GM23338 (cell line): ENCODE measurements at regions not wholly inside any gene's neighbourhood (a gene's known extent, or its start where the extent isn't known, plus 50 kb on each side); places are given as distances from the start of the nearest gene placed in this dataset.

Experiments used
- ATAC-seq: fragments of 200-7000 bp; cut with Tn5 transposase; 3 replicates; pipeline ENCODE4 v1.9.1; 2020
- DNase-seq: peaks from one replicate; pipeline ENCODE4 v3.0.0-alpha.2; 2015; ENCODE audit warnings: low spot score
- H2AFZ ChIP-seq: fragments of 200-600 bp; sonication (generic); 2 replicates; pipeline ENCODE4 v1.8.0; 2016; ENCODE audit warnings: antibody characterized with exemption, mild to moderate bottlenecking, moderate library complexity
- H3F3A ChIP-seq: fragments of 200-600 bp; sonication (generic); replicated peaks from 2 replicates; pipeline ENCODE4 v1.8.0; 2017; ENCODE audit warnings: antibody characterized with exemption, mixed run types, low read depth
- H3K27ac ChIP-seq: fragments of 200-600 bp; sonication (generic); 2 replicates; pipeline ENCODE4 v1.6.1; 2016; ENCODE audit warnings: low read depth
- H3K27me3 ChIP-seq: fragments of 200-600 bp; sonication (generic); 2 replicates; pipeline ENCODE4 v1.8.0; 2016; ENCODE audit warnings: mild to moderate bottlenecking, mixed run types, moderate library complexity; ENCODE audit not compliant: insufficient read depth
- H3K36me3 ChIP-seq: fragments of 200-600 bp; sonication (generic); 2 replicates; pipeline ENCODE4 v1.8.0; 2016; ENCODE audit warnings: mild to moderate bottlenecking; ENCODE audit not compliant: insufficient read depth
- H3K4me1 ChIP-seq: fragments of 200-600 bp; sonication (generic); 2 replicates; pipeline ENCODE4 v1.8.0; 2016; ENCODE audit warnings: mild to moderate bottlenecking, moderate library complexity; ENCODE audit not compliant: insufficient read depth
- H3K4me2 ChIP-seq: fragments of 200-600 bp; sonication (generic); 2 replicates; pipeline ENCODE4 v1.7.1; 2017; ENCODE audit warnings: mixed run types
- H3K4me3 ChIP-seq: fragments of 200-600 bp; sonication (generic); 2 replicates; pipeline ENCODE4 v1.6.1; 2016; ENCODE audit warnings: mixed run types
- H3K79me2 ChIP-seq: fragments of 200-600 bp; sonication (generic); replicated peaks from 2 replicates; pipeline ENCODE4 v1.8.0; 2017; ENCODE audit warnings: mild to moderate bottlenecking; ENCODE audit not compliant: insufficient read depth
- H3K9me2 ChIP-seq: fragments of 200-600 bp; sonication (generic); 2 replicates; pipeline ENCODE4 v1.8.0; 2017; ENCODE audit not compliant: insufficient read depth
- H4K20me1 ChIP-seq: fragments of 200-600 bp; sonication (generic); replicated peaks from 2 replicates; pipeline ENCODE4 v1.8.0; 2017; ENCODE audit warnings: mild to moderate bottlenecking; ENCODE audit not compliant: insufficient read depth
- H3K27ac Mint-ChIP-seq: 2 replicates; pipeline ENCODE4 v1.8.0; 2020; ENCODE audit warnings: inconsistent platforms, mild to moderate bottlenecking, moderate library complexity, mixed read lengths
- H3K27me3 Mint-ChIP-seq: 3 replicates; pipeline ENCODE4 v1.8.0; 2022; ENCODE audit warnings: low read depth, mild to moderate bottlenecking, moderate library complexity, mixed read lengths, inconsistent platforms; ENCODE audit not compliant: insufficient read depth, poor library complexity
- H3K36me3 Mint-ChIP-seq: 3 replicates; pipeline ENCODE4 v1.8.0; 2021; ENCODE audit warnings: low read depth, mild to moderate bottlenecking, inconsistent platforms, moderate library complexity, mixed read lengths
- H3K4me1 Mint-ChIP-seq: 3 replicates; pipeline ENCODE4 v1.8.0; 2020; ENCODE audit warnings: mild to moderate bottlenecking, inconsistent platforms, mixed read lengths
- H3K4me3 Mint-ChIP-seq: 3 replicates; pipeline ENCODE4 v1.8.0; 2021; ENCODE audit warnings: moderate library complexity, mild to moderate bottlenecking, inconsistent platforms, mixed read lengths
- H3K9me3 Mint-ChIP-seq: 3 replicates; pipeline ENCODE4 v1.8.0; 2020; ENCODE audit warnings: moderate library complexity, mild to moderate bottlenecking, inconsistent platforms, mixed read lengths
- CREB1 ChIP-seq: fragments of 250-450 bp; sonication (Bioruptor Pico); IDR thresholded peaks from 2 replicates; pipeline ENCODE4 v1.5.0; 2020; ENCODE audit warnings: low read depth, mild to moderate bottlenecking, moderate library complexity
- EZH2 ChIP-seq: fragments of 200-600 bp; sonication (generic); IDR thresholded peaks from one replicate; pipeline ENCODE4 v1.8.0; 2017; ENCODE audit warnings: antibody characterized with exemption, mild to moderate bottlenecking, low read depth; ENCODE audit not compliant: unreplicated experiment
- EZH2phosphoT487 ChIP-seq: fragments of 200-600 bp; sonication (generic); IDR thresholded peaks from one replicate; pipeline ENCODE4 v1.8.1; 2018; ENCODE audit warnings: antibody characterized with exemption; ENCODE audit not compliant: unreplicated experiment
- JUNB ChIP-seq: IDR thresholded peaks from one replicate; pipeline ENCODE4 v1.6.1; 2016; ENCODE audit warnings: antibody characterized with exemption; ENCODE audit not compliant: unreplicated experiment
- NANOG ChIP-seq: IDR thresholded peaks from 2 replicates; pipeline ENCODE4 v1.6.1; 2016; ENCODE audit warnings: antibody characterized with exemption, borderline replicate concordance
- POLR2AphosphoS5 ChIP-seq: IDR thresholded peaks from 2 replicates; pipeline ENCODE4 v1.6.1; 2016; ENCODE audit warnings: antibody characterized with exemption, low read depth
- STAT1 ChIP-seq: IDR thresholded peaks from one replicate; pipeline ENCODE4 v1.6.1; 2016; ENCODE audit warnings: antibody characterized with exemption; ENCODE audit not compliant: unreplicated experiment
- ZNF114 ChIP-seq: fragments of 250-450 bp; sonication (Bioruptor Pico); IDR thresholded peaks from 2 replicates; pipeline ENCODE4 v1.5.0; 2020; ENCODE audit warnings: mild to moderate bottlenecking, moderate library complexity
- ZNF331 ChIP-seq: fragments of 250-450 bp; sonication (Bioruptor Pico); IDR thresholded peaks from 2 replicates; pipeline ENCODE4 v1.5.0; 2020; ENCODE audit warnings: low read depth, mild to moderate bottlenecking, moderate library complexity
- TF ChIP-seq, protein P1 (sequence below): IDR thresholded peaks from one replicate; pipeline ENCODE4 v1.6.1; 2018; ENCODE audit warnings: antibody characterized with exemption; ENCODE audit not compliant: unreplicated experiment
- TF ChIP-seq, protein P2 (sequence below): fragments of 250-450 bp; sonication (Bioruptor Pico); IDR thresholded peaks from 2 replicates; pipeline ENCODE4 v1.5.0; 2020; ENCODE audit warnings: mild to moderate bottlenecking, moderate library complexity
- TF ChIP-seq, protein P3 (sequence below), 2 experiments: fragments of 200-600 bp in 1 of 2; sonication (generic) in 1 of 2; conservative IDR thresholded peaks; 2 replicates each; pipeline versions ENCODE4 v1.5.1 to v1.6.1; 2016 to 2017; ENCODE audit warnings: antibody characterized with exemption in 2 of 2, low read depth in 2 of 2, mild to moderate bottlenecking in 2 of 2, moderate library complexity in 1 of 2
- TF ChIP-seq, protein P4 (sequence below): IDR thresholded peaks from 2 replicates; pipeline ENCODE4 v1.6.1; 2016; ENCODE audit warnings: antibody characterized with exemption

DNA sequence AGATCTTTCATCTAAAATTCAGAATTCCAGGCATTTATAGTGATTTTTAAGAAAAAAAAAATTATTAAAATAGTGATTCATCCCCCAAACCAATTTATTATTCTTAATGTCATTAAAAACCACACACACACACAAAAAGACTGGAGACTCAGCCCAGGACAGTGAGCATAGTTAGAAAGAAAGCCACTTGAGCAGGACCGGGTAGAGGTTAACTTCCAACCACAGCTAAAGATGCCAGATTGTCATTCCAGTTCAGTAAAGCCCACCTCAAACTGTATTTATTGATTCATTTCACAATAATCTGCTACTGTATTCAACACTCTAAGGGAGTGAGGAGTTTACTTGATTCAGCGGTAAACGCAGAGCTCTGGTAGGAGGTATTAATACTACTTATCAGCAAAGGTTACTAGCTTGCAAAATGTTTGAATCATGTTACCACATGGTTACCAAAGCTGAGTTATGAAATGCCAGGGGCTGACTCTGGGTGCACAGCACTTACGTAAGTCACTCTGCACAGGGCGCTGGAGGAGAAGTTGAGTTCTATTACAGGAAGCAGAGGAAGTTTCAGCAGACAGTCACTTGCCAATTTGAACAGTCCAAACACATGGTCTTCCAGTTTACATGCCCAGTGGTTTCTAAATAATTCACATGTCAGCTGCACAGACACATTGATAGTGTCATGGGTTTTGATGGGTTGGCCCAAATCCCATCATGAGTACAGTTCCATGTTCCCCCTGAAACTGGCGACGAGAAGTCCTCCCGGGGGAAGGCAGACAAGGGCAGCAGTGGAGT lies 64.6 kb downstream of the KLF6 start:
- Histone ChIP-seq H3K27me3 (no peaks in the 10 kb centered on the region), H3K9me2 (peaks cover 11% of the 10 kb centered on the region; the same call in 1 of the 2 replicates), H3K36me3 (no peaks in the 10 kb centered on the region), H4K20me1 (no peaks in the 10 kb centered on the region), H3K4me3 (no peak overlapping the region), H3K4me1 (no peaks in the 10 kb centered on the region), H3K4me2 (no peak overlapping the region), H2AFZ (no peak overlapping the region), H3K27ac (no peak overlapping the region), H3F3A (no peaks in the 10 kb centered on the region), H3K79me2 (no peaks in the 10 kb centered on the region)
- Mint-ChIP-seq H3K9me3 (no peaks in the 10 kb centered on the region), H3K4me3 (no peak overlapping the region), H3K4me1 (no peaks in the 10 kb centered on the region), H3K27ac (no peak overlapping the region), H3K27me3 (peaks cover 2% of the 10 kb centered on the region), H3K36me3 (no peaks in the 10 kb centered on the region)
- DNase-seq (no peak), ATAC-seq (no peak)
- no peak for TF ChIP-seq POLR2AphosphoS5
- no peak for TF ChIP-seq STAT1
- TF ChIP-seq EZH2phosphoT487, result no peak
- TF ChIP-seq ZNF331 (CRISPR knock-in tag), result no peak
- no peak for TF ChIP-seq NANOG
- TF ChIP-seq, protein P1, sequence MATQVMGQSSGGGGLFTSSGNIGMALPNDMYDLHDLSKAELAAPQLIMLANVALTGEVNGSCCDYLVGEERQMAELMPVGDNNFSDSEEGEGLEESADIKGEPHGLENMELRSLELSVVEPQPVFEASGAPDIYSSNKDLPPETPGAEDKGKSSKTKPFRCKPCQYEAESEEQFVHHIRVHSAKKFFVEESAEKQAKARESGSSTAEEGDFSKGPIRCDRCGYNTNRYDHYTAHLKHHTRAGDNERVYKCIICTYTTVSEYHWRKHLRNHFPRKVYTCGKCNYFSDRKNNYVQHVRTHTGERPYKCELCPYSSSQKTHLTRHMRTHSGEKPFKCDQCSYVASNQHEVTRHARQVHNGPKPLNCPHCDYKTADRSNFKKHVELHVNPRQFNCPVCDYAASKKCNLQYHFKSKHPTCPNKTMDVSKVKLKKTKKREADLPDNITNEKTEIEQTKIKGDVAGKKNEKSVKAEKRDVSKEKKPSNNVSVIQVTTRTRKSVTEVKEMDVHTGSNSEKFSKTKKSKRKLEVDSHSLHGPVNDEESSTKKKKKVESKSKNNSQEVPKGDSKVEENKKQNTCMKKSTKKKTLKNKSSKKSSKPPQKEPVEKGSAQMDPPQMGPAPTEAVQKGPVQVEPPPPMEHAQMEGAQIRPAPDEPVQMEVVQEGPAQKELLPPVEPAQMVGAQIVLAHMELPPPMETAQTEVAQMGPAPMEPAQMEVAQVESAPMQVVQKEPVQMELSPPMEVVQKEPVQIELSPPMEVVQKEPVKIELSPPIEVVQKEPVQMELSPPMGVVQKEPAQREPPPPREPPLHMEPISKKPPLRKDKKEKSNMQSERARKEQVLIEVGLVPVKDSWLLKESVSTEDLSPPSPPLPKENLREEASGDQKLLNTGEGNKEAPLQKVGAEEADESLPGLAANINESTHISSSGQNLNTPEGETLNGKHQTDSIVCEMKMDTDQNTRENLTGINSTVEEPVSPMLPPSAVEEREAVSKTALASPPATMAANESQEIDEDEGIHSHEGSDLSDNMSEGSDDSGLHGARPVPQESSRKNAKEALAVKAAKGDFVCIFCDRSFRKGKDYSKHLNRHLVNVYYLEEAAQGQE, result no peak
- TF ChIP-seq, protein P2, sequence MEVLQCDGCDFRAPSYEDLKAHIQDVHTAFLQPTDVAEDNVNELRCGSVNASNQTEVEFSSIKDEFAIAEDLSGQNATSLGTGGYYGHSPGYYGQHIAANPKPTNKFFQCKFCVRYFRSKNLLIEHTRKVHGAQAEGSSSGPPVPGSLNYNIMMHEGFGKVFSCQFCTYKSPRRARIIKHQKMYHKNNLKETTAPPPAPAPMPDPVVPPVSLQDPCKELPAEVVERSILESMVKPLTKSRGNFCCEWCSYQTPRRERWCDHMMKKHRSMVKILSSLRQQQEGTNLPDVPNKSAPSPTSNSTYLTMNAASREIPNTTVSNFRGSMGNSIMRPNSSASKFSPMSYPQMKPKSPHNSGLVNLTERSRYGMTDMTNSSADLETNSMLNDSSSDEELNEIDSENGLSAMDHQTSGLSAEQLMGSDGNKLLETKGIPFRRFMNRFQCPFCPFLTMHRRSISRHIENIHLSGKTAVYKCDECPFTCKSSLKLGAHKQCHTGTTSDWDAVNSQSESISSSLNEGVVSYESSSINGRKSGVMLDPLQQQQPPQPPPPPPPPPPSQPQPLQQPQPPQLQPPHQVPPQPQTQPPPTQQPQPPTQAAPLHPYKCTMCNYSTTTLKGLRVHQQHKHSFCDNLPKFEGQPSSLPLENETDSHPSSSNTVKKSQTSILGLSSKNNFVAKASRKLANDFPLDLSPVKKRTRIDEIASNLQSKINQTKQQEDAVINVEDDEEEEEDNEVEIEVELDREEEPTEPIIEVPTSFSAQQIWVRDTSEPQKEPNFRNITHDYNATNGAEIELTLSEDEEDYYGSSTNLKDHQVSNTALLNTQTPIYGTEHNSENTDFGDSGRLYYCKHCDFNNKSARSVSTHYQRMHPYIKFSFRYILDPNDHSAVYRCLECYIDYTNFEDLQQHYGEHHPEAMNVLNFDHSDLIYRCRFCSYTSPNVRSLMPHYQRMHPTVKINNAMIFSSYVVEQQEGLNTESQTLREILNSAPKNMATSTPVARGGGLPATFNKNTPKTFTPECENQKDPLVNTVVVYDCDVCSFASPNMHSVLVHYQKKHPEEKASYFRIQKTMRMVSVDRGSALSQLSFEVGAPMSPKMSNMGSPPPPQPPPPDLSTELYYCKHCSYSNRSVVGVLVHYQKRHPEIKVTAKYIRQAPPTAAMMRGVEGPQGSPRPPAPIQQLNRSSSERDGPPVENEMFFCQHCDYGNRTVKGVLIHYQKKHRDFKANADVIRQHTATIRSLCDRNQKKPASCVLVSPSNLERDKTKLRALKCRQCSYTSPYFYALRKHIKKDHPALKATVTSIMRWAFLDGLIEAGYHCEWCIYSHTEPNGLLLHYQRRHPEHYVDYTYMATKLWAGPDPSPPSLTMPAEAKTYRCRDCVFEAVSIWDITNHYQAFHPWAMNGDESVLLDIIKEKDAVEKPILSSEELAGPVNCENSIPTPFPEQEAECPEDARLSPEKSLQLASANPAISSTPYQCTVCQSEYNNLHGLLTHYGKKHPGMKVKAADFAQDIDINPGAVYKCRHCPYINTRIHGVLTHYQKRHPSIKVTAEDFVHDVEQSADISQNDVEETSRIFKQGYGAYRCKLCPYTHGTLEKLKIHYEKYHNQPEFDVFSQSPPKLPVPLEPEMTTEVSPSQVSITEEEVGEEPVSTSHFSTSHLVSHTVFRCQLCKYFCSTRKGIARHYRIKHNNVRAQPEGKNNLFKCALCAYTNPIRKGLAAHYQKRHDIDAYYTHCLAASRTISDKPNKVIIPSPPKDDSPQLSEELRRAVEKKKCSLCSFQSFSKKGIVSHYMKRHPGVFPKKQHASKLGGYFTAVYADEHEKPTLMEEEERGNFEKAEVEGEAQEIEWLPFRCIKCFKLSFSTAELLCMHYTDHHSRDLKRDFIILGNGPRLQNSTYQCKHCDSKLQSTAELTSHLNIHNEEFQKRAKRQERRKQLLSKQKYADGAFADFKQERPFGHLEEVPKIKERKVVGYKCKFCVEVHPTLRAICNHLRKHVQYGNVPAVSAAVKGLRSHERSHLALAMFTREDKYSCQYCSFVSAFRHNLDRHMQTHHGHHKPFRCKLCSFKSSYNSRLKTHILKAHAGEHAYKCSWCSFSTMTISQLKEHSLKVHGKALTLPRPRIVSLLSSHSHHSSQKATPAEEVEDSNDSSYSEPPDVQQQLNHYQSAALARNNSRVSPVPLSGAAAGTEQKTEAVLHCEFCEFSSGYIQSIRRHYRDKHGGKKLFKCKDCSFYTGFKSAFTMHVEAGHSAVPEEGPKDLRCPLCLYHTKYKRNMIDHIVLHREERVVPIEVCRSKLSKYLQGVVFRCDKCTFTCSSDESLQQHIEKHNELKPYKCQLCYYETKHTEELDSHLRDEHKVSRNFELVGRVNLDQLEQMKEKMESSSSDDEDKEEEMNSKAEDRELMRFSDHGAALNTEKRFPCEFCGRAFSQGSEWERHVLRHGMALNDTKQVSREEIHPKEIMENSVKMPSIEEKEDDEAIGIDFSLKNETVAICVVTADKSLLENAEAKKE, result no peak
- TF ChIP-seq JUNB, result no peak
- TF ChIP-seq, protein P3, sequence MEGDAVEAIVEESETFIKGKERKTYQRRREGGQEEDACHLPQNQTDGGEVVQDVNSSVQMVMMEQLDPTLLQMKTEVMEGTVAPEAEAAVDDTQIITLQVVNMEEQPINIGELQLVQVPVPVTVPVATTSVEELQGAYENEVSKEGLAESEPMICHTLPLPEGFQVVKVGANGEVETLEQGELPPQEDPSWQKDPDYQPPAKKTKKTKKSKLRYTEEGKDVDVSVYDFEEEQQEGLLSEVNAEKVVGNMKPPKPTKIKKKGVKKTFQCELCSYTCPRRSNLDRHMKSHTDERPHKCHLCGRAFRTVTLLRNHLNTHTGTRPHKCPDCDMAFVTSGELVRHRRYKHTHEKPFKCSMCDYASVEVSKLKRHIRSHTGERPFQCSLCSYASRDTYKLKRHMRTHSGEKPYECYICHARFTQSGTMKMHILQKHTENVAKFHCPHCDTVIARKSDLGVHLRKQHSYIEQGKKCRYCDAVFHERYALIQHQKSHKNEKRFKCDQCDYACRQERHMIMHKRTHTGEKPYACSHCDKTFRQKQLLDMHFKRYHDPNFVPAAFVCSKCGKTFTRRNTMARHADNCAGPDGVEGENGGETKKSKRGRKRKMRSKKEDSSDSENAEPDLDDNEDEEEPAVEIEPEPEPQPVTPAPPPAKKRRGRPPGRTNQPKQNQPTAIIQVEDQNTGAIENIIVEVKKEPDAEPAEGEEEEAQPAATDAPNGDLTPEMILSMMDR (conservative IDR thresholded peaks at IDR 0.05; ENCODE audit: low read depth in 2 of 2), result no peak
- TF ChIP-seq EZH2, result no peak
- no peak for TF ChIP-seq ZNF114 (CRISPR knock-in tag)
- TF ChIP-seq, protein P4, sequence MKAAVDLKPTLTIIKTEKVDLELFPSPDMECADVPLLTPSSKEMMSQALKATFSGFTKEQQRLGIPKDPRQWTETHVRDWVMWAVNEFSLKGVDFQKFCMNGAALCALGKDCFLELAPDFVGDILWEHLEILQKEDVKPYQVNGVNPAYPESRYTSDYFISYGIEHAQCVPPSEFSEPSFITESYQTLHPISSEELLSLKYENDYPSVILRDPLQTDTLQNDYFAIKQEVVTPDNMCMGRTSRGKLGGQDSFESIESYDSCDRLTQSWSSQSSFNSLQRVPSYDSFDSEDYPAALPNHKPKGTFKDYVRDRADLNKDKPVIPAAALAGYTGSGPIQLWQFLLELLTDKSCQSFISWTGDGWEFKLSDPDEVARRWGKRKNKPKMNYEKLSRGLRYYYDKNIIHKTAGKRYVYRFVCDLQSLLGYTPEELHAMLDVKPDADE, result no peak
- TF ChIP-seq CREB1 (CRISPR knock-in tag), result no peak
